ENCODE measurements at regions not wholly inside any gene's neighbourhood (a gene's known extent, or its start where the extent isn't known, plus 50 kb on each side); places are given as distances from the start of the nearest gene placed in this dataset.

DNA sequence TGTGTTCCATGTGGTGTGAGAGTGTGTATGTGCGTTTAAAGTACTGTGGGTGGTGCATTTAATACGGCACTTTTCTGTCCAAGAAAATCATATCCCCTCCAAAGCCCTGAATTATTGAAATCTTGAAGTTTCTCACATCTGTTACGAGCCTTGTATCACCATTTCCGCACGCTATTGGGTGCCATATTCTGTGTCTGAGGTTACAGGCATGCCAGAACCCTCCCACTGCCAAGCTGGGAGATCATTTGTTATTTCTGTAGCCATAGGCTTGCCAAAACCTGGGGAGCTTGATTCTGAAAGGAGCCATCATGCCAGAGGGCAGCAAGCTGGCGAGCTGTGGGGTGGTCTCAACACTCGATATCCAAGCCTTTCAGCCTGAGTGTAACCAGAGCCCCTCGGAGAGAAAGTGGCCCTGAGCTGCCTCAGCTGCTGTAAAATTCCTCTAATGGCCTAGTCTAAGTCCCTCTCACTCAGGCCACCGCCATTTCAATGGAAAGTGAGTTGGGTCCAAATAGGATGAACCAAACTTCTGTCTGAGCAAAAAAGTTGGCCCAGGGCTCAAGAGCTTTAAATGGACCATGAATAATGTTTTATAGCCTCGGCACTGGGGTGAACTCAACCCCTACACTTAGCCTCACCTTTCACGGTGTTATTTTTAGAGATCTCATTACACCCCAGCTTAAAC lies 298.4 kb upstream of the DUSP10 start:
- H3K23ac ChIP-seq (ENCODE audit: insufficient read length), result no peak overlapping the region
- H2BK20ac ChIP-seq (ENCODE audit: low read length), result no peak overlapping the region
- DNase-seq (ENCODE audit: low read depth in 1 of 2, low spot score in 2 of 2) (no peak), FAIRE-seq (no peak)
- H2AFZ ChIP-seq (ENCODE audit: low read length), result no peak overlapping the region
- H3K36me3 ChIP-seq (ENCODE audit: control insufficient read depth in 2 of 4, insufficient read depth in 4 of 4, low read length in 3 of 4), result no peaks in the 10 kb centered on the region
- H3K18ac ChIP-seq (ENCODE audit: extremely low read depth, low read length), result no peak overlapping the region
- WGBS, 2 experiments (ENCODE audit: extremely low coverage in 1 of 2, insufficient coverage in 1 of 2, insufficient read length in 1 of 2, insufficient replicate concordance in 2 of 2, low coverage in 1 of 2, low lambda C conversion rate in 2 of 2, missing lambda C conversion rate in 1 of 2), result 91% methylated on average over 11 of the region's 11 CpGs; no CpG with 5 or more reads in 1 of the 2 experiments
- H3K27ac ChIP-seq (ENCODE audit: low read depth, low read length), result no peak overlapping the region
- no peak overlapping the region for H4K91ac ChIP-seq (replicated peaks; ENCODE audit: insufficient read length, low read length)
- H4K8ac ChIP-seq (ENCODE audit: extremely low read depth, insufficient read depth, low read length), result no peak overlapping the region
- no peaks in the 10 kb centered on the region for H4K20me1 ChIP-seq (replicated peaks in 1 of 2; ENCODE audit: control insufficient read depth in 1 of 2, insufficient read depth in 2 of 2, low read length in 2 of 2)
- no peaks in the 10 kb centered on the region for H3K27me3 ChIP-seq (replicated peaks in 1 of 4; ENCODE audit: control insufficient read depth in 3 of 4, extremely low read depth in 1 of 4, insufficient read depth in 3 of 4, low read length in 3 of 4)
- H3K9me3 ChIP-seq (ENCODE audit: insufficient read depth in 2 of 2, low read depth in 1 of 2, low read length in 1 of 2), result no peaks in the 10 kb centered on the region
- H2AK5ac ChIP-seq (ENCODE audit: low read depth, low read length), result no peak overlapping the region
- POLR2A ChIA-PET (ENCODE audit: partially characterized antibody), result no interaction called here
- TF ChIP-seq, protein P1, sequence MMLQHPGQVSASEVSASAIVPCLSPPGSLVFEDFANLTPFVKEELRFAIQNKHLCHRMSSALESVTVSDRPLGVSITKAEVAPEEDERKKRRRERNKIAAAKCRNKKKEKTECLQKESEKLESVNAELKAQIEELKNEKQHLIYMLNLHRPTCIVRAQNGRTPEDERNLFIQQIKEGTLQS (IDR thresholded peaks at IDR 0.05; ENCODE audit: insufficient read depth, low read depth, low read length), result no peak
- TF ChIP-seq BACH1 (IDR thresholded peaks at IDR 0.05; ENCODE audit: low read length), result no peak
- TF ChIP-seq SP4 (IDR thresholded peaks at IDR 0.05; ENCODE audit: low read length), result no peak
- no peak for TF ChIP-seq SUZ12 (IDR thresholded peaks at IDR 0.05; ENCODE audit: low read length)
- no peak for TF ChIP-seq GTF2F1 (IDR thresholded peaks at IDR 0.05; ENCODE audit: borderline replicate concordance, low read depth, low read length)
- TF ChIP-seq, protein P2, sequence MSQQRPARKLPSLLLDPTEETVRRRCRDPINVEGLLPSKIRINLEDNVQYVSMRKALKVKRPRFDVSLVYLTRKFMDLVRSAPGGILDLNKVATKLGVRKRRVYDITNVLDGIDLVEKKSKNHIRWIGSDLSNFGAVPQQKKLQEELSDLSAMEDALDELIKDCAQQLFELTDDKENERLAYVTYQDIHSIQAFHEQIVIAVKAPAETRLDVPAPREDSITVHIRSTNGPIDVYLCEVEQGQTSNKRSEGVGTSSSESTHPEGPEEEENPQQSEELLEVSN (IDR thresholded peaks at IDR 0.05), result no peak
- TF ChIP-seq, protein P3, sequence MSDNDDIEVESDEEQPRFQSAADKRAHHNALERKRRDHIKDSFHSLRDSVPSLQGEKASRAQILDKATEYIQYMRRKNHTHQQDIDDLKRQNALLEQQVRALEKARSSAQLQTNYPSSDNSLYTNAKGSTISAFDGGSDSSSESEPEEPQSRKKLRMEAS (IDR thresholded peaks at IDR 0.05), result no peak
- TF ChIP-seq POLR2AphosphoS5 (IDR thresholded peaks at IDR 0.05; ENCODE audit: low read depth, low read length), result no peak
- TF ChIP-seq POLR2A (IDR thresholded peaks at IDR 0.05; ENCODE audit: control extremely low read depth in 1 of 2, low read depth in 2 of 2, low read length in 2 of 2), result no peak
- no peaks in the 10 kb centered on the region for H3K23me2 ChIP-seq (ENCODE audit: low read depth, low read length)
- H2BK12ac ChIP-seq (ENCODE audit: low read depth, low read length), result no peak overlapping the region
- H3K4me1 ChIP-seq (replicated peaks in 1 of 4; ENCODE audit: control insufficient read depth in 3 of 4, insufficient read depth in 4 of 4, low read length in 3 of 4), result no peaks in the 10 kb centered on the region
- H2BK5ac ChIP-seq (ENCODE audit: low read depth, low read length), result no peak overlapping the region
- H3K4me2 ChIP-seq (ENCODE audit: insufficient read depth in 1 of 2, low read depth in 2 of 2, low read length in 2 of 2), result no peak overlapping the region
- CTCF ChIA-PET (ENCODE audit: partially characterized antibody), result interaction anchor here (0.7 to 1.2 kb wide), 3 partner anchors 31 to 585 kb away, joined by 3 to 4 read pairs (median 3); no protein-coding TSS in a partner anchor
- no peak overlapping the region for H4K5ac ChIP-seq (ENCODE audit: insufficient read length, low read depth, low read length)
- no peak overlapping the region for H2BK120ac ChIP-seq (replicated peaks; ENCODE audit: low read depth, low read length)
- no peak overlapping the region for H3K14ac ChIP-seq (ENCODE audit: insufficient read length)
- no peak overlapping the region for H3K4ac ChIP-seq (replicated peaks; ENCODE audit: insufficient read length, low read depth, low read length)
- H3K9ac ChIP-seq (replicated peaks in 1 of 4; ENCODE audit: extremely low read depth in 1 of 4, low read depth in 3 of 4, low read length in 3 of 4), result no peak overlapping the region
- H3K79me2 ChIP-seq (ENCODE audit: control insufficient read depth in 1 of 2, insufficient read depth in 2 of 2, low read length in 2 of 2), result no peaks in the 10 kb centered on the region
- H2BK15ac ChIP-seq (ENCODE audit: low read length), result no peak overlapping the region
- H3K4me3 ChIP-seq (ENCODE audit: extremely low read depth in 1 of 4, insufficient read depth in 2 of 4, low read depth in 3 of 4, low read length in 4 of 4), result no peak overlapping the region
- no peaks in the 10 kb centered on the region for H3K79me1 ChIP-seq (ENCODE audit: low read depth, low read length)
- H3K56ac ChIP-seq (replicated peaks; ENCODE audit: insufficient read length, low read depth, low read length), result no peak overlapping the region

Measured in H1 (cell line).